GM12891 (cell line): ENCODE measurements at regions not wholly inside any gene's neighbourhood (a gene's known extent, or its start where the extent isn't known, plus 50 kb on each side); places are given as distances from the start of the nearest gene placed in this dataset.

ENCODE experiments used
- POLR2A ChIP-seq: IDR thresholded peaks from 2 replicates; pipeline ENCODE4 v1.6.1; 2011; ENCODE audit warnings: low read depth, low read length, control low read depth
- POLR2AphosphoS5 ChIP-seq: IDR thresholded peaks from 2 replicates; pipeline ENCODE4 v1.6.1; 2011; ENCODE audit warnings: low read depth, low read length, control low read depth
- POU2F2 ChIP-seq: IDR thresholded peaks from 2 replicates; pipeline ENCODE4 v1.6.1; 2011; ENCODE audit warnings: low read depth, mild to moderate bottlenecking, control low read depth, low read length, moderate library complexity
- SPI1 ChIP-seq: IDR thresholded peaks from 2 replicates; pipeline ENCODE4 v1.6.1; 2011; ENCODE audit warnings: low read depth, low read length, control low read depth
- TAF1 ChIP-seq: IDR thresholded peaks from 2 replicates; pipeline ENCODE4 v1.6.1; 2011; ENCODE audit warnings: low read depth, low read length, control low read depth

DNA sequence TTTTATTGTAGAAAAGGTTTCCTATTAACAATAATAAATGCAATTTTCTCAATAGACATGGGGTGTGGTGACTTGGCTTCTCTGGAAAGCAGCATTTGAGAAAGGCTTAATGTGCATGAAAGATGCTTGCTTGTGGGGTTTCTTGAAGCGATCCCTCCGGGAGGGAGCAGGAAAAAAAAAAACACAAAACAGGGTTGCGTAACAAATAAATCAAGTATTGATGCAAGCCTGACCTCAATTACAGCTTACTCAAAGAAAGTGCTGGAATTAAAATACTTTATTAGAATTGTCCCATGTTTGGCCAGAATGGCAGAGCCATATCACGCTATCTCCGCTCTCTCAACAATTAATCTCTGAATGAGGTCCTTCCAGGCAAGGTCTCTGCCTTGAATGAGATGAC, 1612.5 kb downstream of the REEP3 start:
- TF ChIP-seq POLR2AphosphoS5: no peak
- no peak for TF ChIP-seq POLR2A
- TF ChIP-seq TAF1: no peak
- TF ChIP-seq POU2F2: no peak
- TF ChIP-seq SPI1: no peak
